Fibroblast of skin of left quadriceps (primary cell): ENCODE measurements at regions not wholly inside any gene's neighbourhood (a gene's known extent, or its start where the extent isn't known, plus 50 kb on each side); places are given as distances from the start of the nearest gene placed in this dataset.
"Not testable (repeated sequence)": the region's sequence is repeated elsewhere in the genome, so short reads cannot be mapped to it uniquely, and the experiment has no call there.

ENCODE experiments used
- DNase-seq, 2 experiments: peaks; one replicate each; pipeline ENCODE4 v3.0.0-alpha.2; 2013; ENCODE audit warnings: low read depth in 2 of 2

DNA sequence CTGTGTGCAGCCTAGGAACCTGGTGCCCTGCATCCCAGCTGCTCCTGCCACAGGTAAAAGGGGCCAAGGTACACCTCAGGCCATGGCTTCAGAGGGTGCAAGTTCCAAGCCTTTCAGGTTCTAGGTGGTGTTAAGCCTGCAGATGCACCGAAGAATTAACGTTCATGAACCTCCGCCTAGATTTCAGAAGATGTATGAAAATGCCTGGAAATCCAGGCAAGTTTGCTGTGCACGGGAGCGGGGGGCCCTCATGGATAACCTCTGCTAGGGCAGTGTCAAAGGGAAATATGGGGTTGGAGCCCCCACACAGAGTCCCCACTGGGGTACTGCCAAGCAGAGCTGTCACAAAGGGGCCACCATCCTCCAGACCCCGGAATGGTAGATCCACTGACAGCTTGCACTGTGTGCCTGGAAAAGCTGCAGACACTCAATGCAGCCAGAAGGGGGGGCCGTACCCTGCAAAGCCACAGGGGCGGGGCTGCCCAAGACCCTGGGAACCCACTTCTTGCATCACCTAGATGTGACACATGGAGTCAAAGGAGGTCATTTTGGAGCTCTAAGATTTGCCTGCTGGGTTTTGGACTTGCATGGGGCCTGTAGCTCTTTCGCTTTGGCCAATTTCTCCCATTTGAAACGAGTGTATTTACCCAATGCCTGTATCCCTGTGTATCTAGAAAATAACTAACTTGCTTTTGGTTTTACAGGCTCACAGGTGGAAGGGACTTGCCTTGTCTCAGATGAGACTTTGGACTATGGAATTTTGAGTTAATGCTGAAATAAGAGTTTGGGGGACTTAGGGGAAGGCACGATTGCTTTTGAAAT is 145.2 kb upstream of the C1QTNF3 start:
- DNase-seq, result not testable (repeated sequence)

- DNase-seq, result not testable (repeated sequence)
Measured at GRCh38 chr5:34189246-34189645, 146.2 kb upstream of the C1QTNF3 start.

- not testable (repeated sequence) for DNase-seq
Measured at GRCh38 chr5:34189752-34190411, 146.9 kb upstream of the C1QTNF3 start.

DNA sequence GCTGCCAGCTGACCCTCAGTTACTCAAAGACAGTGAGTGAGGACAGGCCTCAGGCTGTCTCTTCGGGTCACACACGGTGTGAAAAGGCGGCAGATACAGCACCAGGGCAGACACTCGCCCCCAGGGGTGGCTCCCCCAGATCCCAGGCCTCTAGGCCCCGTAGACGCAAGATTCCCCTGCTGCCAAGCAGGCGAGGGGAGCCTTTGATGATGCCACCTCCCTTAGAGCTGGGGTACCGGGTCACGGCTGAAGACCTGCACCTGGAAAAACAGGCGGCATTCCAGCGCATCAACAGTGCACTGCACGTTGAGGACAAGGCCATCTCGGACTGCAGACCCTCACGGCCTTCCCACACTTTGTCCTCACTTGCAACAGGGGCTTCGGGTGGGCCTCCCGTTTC is 147.5 kb upstream of the C1QTNF3 start:
- DNase-seq, result not testable (repeated sequence)

DNA sequence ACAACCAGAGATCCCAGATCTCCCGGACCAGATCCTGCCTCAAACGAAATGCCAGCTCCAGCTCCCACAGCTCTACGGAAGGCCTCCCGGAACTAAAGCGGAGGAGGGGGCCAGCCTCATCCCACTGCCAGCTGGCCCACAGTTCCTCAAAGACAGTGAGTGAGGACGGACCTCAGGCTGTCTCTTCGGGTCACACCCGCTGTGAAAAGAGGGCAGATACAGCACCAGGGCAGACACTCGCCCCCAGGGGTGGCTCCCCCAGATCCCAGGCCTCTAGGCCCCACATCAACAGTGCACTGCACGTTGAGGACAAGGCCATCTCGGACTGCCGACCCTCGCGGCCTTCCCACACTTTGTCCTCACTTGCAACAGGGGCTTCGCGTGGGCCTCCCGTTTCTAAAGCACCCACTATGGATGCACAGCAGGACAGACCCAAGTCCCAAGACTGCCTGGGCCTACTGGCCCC is 148.3 kb upstream of the C1QTNF3 start:
- not testable (repeated sequence) for DNase-seq

GRCh38 chr5:34192064-34192922 is 149.3 kb upstream of the C1QTNF3 start:
- DNase-seq, result not testable (repeated sequence)

GRCh38 chr5:34192923-34193262 is 149.9 kb upstream of the C1QTNF3 start:
- DNase-seq, result not testable (repeated sequence)

GRCh38 chr5:34193297-34193696 is 150.3 kb upstream of the C1QTNF3 start:
- not testable (repeated sequence) for DNase-seq

- DNase-seq, result not testable (repeated sequence)
Measured at GRCh38 chr5:34193804-34194203, 150.8 kb upstream of the C1QTNF3 start.

GRCh38 chr5:34196091-34196490 is 153.1 kb upstream of the C1QTNF3 start:
- not testable (repeated sequence) for DNase-seq

GRCh38 chr5:34205347-34205746 is 162.3 kb upstream of the C1QTNF3 start:
- DNase-seq, result not testable (repeated sequence)

DNA sequence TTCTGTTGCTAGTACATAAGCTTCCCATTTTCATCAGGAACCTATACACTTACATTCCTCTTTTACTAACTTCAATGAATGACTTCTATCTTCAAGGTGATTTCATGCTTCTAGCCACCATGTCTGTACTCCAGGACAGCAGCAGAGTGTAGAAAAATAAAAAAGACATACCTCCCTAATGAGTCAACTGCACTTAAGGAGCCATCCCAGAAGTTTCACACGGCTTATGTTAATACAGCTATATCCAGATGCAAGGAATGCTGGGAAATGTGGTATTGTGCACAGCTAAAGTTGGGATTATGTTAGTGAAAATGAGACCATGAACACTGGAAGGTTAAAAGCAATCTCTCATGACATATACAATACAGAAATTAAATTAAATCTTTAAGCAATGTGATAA is 174.4 kb upstream of the C1QTNF3 start:
- peak; percentile 7 to 10 for DNase-seq

DNA sequence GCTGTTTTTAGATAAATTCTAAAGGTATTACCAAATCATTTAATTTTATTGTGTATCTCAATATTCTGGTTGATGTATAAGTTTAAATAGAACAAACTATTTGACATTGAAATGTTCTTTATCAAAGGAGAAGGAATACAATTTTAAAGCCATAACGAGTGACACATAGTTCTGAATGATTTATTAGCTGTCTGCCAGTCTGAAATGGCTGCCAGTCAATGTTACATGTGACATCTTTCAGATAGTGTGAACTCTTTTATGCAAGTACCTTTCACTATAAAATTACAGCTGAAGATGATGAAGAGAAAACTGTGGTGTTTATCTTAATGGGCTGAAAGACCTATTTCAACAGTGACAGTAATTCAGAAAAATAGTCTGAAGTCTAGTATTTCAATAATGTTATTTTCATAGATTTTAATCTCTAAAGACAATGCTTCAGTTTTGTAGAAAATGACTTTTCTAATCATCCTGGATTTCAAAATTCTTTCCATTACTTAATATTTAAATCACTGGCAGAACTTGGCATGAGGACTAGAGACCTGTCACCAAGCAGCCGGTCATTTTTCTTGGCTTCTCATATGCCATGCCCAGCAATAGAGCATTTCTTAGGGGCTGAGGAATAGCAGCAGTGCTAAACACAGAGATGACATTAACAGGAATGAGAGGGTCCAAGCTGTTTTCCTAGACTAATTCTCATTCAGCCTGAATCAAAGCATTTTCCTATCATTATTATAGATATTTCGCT is 178.5 kb upstream of the C1QTNF3 start:
- not testable (repeated sequence) for DNase-seq

DNA sequence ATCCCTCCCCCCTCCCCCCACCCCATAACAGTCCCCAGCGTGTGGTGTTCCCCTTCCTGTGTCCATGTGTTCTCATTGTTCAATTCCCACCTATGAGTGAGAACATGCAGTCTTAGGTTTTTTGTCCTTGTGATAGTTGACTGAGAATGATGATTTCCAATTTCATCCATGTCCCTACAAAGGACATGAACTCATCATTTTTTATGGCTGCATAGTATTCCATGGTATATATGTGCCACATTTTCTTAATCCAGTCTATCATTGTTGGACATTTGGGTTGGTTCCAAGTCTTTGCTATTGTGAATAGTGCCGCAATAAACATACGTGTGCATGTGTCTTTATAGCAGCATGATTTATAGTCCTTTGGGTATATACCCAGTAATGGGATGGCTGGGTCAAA is 180.1 kb upstream of the C1QTNF3 start:
- not testable (repeated sequence) for DNase-seq

DNA sequence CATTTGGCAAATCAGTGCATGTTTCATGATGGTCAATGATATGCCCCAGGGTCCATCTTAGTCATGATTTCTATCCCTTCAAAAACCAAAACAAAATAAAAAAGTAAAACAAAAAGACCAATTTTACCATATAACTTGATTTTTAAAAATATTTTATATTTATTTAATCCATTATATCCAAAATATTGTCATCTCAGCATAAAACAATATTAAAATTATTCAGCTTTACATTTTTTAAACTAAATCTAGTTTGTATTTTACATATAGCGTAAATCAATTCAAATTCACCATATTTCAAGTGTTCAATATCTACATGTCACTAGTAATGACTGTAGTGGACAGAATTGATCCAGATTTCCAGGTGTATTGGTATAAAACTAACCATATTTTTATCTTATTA is 187.4 kb upstream of the C1QTNF3 start:
- not testable (repeated sequence) for DNase-seq

GRCh38 chr5:34243802-34244201 is 200.8 kb upstream of the C1QTNF3 start:
- DNase-seq, result not testable (repeated sequence)

GRCh38 chr5:34244281-34245031 is 201.4 kb upstream of the C1QTNF3 start:
- DNase-seq, result peak; percentile 26 to 34

DNA sequence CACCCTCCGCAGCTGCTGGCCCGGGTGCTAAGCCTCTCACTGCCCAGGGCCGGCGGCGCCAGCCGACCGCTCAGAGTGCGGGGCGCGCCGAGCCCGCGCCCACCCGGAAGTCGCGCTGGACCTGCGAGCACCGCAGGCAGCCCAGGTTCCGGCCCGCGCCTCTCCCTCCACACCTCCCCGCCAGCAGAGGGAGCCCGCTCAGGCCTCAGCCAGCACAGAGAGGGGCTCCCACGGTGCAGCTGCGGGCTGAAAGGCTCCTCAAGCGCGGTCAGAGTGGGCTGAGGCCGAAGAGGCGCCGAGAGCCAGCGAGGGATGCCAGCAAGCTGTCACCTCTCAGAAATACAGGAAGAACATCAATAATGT is 202.0 kb upstream of the C1QTNF3 start:
- not testable (repeated sequence) for DNase-seq

GRCh38 chr5:34245813-34246212 is 202.8 kb upstream of the C1QTNF3 start:
- DNase-seq, result peak; percentile 0 to 2

- DNase-seq, result not testable (repeated sequence)
Measured at GRCh38 chr5:34258598-34258997, 215.6 kb upstream of the C1QTNF3 start.

GRCh38 chr5:34261020-34261419 is 218.0 kb upstream of the C1QTNF3 start:
- not testable (repeated sequence) for DNase-seq
